WTC11 (cell line): ENCODE measurements at regions not wholly inside any gene's neighbourhood (a gene's known extent, or its start where the extent isn't known, plus 50 kb on each side); places are given as distances from the start of the nearest gene placed in this dataset.

ENCODE experiments used
- ATF6 ChIP-seq: sonication (generic); formaldehyde crosslinking; IDR thresholded peaks from 2 replicates; pipeline ENCODE4 v1.8.1; 2023; ENCODE audit warnings: mild to moderate bottlenecking, missing genetic modification reagents
- CBFB ChIP-seq: sonication (generic); formaldehyde crosslinking; IDR thresholded peaks from 2 replicates; pipeline ENCODE4 v1.8.1; 2022; ENCODE audit warnings: mild to moderate bottlenecking, low read depth, missing genetic modification reagents
- NFE2L1 ChIP-seq: sonication (generic); formaldehyde crosslinking; IDR thresholded peaks from 2 replicates; pipeline ENCODE4 v1.8.1; 2023; ENCODE audit warnings: missing genetic modification reagents
- SMAD3 ChIP-seq: sonication (generic); formaldehyde crosslinking; IDR thresholded peaks from 2 replicates; pipeline ENCODE4 v1.8.0; 2022; ENCODE audit warnings: missing genetic modification reagents, mild to moderate bottlenecking, borderline replicate concordance
- TEAD4 ChIP-seq: sonication (generic); formaldehyde crosslinking; IDR thresholded peaks from 2 replicates; pipeline ENCODE4 v1.8.0; 2022; ENCODE audit warnings: mild to moderate bottlenecking, missing genetic modification reagents
- ZBTB43 ChIP-seq: sonication (generic); formaldehyde crosslinking; IDR thresholded peaks from 2 replicates; pipeline ENCODE4 v1.8.1; 2023; ENCODE audit warnings: mild to moderate bottlenecking, missing genetic modification reagents
- TF ChIP-seq, protein P1 (sequence below): fragments of 200-600 bp; IDR thresholded peaks from 2 replicates; pipeline ENCODE4 v1.8.0; 2022; ENCODE audit warnings: antibody characterized with exemption
- TF ChIP-seq, protein P2 (sequence below): sonication (generic); formaldehyde crosslinking; conservative IDR thresholded peaks from 2 replicates; pipeline ENCODE4 v1.8.1; 2022; ENCODE audit warnings: mild to moderate bottlenecking, missing genetic modification reagents

DNA sequence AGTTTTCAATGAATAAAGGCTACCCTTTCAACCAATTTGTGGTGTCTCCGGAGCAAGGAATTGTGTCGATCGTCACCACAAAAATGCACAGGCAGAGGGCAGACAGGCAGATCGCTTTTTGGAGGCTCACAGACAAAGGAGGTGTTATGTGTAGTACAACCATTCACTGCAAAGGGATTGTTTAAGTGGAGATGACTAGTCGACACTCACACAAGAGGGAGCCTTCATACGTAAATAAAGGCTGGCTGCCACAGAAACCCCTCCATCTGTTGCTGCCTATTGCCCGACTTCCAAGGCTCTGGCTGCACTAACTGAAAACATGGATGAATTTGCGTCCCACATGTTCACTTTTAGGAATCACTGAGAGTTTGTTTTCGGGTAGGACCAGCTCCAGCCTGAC is 281.1 kb downstream of the NKX6-1 start:
- TF ChIP-seq ZBTB43 (CRISPR knock-in tag): no peak
- TF ChIP-seq NFE2L1 (CRISPR knock-in tag): no peak
- TF ChIP-seq ATF6 (CRISPR knock-in tag): no peak
- no peak for TF ChIP-seq SMAD3
- TF ChIP-seq, protein P1, sequence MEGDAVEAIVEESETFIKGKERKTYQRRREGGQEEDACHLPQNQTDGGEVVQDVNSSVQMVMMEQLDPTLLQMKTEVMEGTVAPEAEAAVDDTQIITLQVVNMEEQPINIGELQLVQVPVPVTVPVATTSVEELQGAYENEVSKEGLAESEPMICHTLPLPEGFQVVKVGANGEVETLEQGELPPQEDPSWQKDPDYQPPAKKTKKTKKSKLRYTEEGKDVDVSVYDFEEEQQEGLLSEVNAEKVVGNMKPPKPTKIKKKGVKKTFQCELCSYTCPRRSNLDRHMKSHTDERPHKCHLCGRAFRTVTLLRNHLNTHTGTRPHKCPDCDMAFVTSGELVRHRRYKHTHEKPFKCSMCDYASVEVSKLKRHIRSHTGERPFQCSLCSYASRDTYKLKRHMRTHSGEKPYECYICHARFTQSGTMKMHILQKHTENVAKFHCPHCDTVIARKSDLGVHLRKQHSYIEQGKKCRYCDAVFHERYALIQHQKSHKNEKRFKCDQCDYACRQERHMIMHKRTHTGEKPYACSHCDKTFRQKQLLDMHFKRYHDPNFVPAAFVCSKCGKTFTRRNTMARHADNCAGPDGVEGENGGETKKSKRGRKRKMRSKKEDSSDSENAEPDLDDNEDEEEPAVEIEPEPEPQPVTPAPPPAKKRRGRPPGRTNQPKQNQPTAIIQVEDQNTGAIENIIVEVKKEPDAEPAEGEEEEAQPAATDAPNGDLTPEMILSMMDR: no peak
- TF ChIP-seq CBFB: no peak
- TF ChIP-seq, protein P2, sequence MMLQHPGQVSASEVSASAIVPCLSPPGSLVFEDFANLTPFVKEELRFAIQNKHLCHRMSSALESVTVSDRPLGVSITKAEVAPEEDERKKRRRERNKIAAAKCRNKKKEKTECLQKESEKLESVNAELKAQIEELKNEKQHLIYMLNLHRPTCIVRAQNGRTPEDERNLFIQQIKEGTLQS (CRISPR knock-in tag): no peak
- TF ChIP-seq TEAD4 (CRISPR knock-in tag): no peak
